Omental fat pad (tissue), 3 donors: ENCODE measurements at regions not wholly inside any gene's neighbourhood (a gene's known extent, or its start where the extent isn't known, plus 50 kb on each side); places are given as distances from the start of the nearest gene placed in this dataset.

Experiments
- ATAC-seq: fragments of 150-250 bp; one replicate; pipeline ENCODE4 v1.9.1; 2016; ENCODE audit warnings: mild to moderate bottlenecking, moderate library complexity; ENCODE audit not compliant: low FRiP score
- DNase-seq: peaks from one replicate; pipeline ENCODE4 v3.0.0-alpha.2; 2019; ENCODE audit warnings: low spot score
- TF ChIP-seq, protein P1 (sequence below), 3 donors: fragments of 450-650 bp; IDR thresholded peaks; one replicate each; pipeline ENCODE4 v1.5.1; 2016 to 2017; ENCODE audit warnings: antibody characterized with exemption in 3 of 3, mild to moderate bottlenecking in 3 of 3, moderate library complexity in 2 of 3

DNA sequence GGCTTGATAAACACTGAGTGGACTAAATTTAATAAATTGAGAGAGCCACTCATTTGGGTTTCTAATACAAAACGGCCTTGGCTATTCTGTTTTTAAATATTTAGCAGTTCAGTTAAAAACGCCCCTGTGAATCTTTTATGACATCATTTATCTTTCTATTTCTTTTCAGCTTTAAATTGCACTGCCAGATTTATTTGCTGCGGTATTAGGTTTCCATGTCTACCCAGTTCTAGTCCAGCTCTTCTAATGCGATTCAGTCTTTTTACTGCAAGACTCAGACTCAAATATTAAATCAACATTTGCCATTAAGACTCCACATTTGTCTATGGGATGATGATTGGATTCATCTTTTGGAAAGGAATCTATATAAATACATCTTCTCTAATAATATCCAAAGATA is 2174.3 kb upstream of the PIK3C3 start:
- DNase-seq (no peak), ATAC-seq (no peak)
- TF ChIP-seq, protein P1, sequence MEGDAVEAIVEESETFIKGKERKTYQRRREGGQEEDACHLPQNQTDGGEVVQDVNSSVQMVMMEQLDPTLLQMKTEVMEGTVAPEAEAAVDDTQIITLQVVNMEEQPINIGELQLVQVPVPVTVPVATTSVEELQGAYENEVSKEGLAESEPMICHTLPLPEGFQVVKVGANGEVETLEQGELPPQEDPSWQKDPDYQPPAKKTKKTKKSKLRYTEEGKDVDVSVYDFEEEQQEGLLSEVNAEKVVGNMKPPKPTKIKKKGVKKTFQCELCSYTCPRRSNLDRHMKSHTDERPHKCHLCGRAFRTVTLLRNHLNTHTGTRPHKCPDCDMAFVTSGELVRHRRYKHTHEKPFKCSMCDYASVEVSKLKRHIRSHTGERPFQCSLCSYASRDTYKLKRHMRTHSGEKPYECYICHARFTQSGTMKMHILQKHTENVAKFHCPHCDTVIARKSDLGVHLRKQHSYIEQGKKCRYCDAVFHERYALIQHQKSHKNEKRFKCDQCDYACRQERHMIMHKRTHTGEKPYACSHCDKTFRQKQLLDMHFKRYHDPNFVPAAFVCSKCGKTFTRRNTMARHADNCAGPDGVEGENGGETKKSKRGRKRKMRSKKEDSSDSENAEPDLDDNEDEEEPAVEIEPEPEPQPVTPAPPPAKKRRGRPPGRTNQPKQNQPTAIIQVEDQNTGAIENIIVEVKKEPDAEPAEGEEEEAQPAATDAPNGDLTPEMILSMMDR (IDR thresholded peaks at IDR 0.05) = no peak

GRCh38 chr18:39779926-39780325 is 2175.1 kb upstream of the PIK3C3 start:
- no peak for ATAC-seq
- DNase-seq = no peak
- TF ChIP-seq, protein P1 (IDR thresholded peaks at IDR 0.05) = no peak

DNA sequence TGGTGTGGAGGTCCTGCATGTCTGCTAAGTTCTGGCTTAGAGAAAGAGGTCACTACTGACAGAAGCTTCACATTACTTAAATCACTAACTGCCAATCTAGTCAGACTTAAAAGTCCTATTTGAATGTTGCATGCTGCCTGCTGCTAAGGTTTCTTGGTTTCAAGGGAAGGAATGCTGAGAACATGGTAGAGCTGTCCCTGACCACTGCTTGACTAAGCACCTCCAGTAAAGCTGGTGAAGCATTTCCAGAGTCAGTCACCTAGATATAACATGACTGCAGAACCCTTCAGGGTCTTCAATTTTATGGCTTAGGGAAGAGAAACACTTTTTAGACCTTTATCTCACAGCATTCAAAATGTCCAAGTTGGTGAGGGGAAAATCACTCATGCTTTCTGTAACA is 2178.3 kb upstream of the PIK3C3 start:
- ATAC-seq = no peak
- TF ChIP-seq, protein P1 (IDR thresholded peaks at IDR 0.05) = no peak
- no peak for DNase-seq

DNA sequence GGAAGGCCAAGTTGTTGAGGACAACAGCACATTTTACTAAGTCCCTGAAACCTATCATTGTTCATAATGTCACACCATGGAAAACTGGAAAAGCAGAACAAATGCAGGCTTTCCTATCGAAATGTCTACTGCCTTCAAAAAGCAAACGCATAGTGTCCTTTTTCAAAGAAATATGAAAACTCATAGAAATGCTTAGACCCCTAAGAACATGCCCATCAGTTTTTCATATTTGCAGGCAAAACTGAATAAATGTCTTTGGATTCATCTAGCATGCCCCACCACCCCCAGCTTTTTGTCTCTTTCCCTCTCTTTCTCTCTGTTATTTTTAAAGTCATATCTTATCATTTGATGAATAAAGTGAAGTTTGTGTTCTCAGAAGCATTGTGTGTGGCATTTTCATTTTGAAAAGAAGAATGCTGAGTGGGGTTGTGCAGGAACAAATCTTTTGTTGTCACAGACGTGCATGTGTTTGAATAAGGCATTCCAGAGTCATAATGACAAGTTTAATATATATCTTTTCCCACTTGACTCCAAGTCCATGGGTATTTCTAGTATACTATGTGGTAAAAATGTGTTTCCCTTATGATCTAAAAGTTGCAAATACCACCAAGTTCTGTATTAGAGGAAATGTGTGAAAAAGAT is 2180.0 kb upstream of the PIK3C3 start:
- no peak for DNase-seq
- no peak for ATAC-seq
- TF ChIP-seq, protein P1 (IDR thresholded peaks at IDR 0.05) = no peak

DNA sequence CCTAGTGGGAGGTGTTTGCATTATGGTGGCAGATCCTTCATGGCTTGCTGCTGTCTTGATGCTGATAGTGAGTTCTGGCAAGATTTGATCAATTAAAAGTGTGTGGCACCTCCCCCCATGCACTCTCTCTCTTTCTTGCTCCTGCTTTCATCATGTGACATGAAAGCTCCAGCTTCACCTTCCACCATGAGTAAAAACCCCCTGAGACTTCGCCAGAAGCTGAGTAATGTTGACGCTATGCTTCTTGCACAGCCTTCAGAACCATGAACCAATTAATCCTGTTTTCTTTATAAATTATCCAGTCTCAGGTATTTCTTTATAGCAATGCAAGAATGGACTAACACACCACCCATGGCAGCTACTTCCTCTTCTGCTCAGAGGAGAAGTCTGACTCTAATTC is 2181.4 kb upstream of the PIK3C3 start:
- DNase-seq = no peak
- TF ChIP-seq, protein P1 (IDR thresholded peaks at IDR 0.05) = no peak
- no peak for ATAC-seq

GRCh38 chr18:39772155-39772919 is 2182.7 kb upstream of the PIK3C3 start:
- DNase-seq (no peak), ATAC-seq (no peak)
- TF ChIP-seq, protein P1 (IDR thresholded peaks at IDR 0.05) = no peak

DNA sequence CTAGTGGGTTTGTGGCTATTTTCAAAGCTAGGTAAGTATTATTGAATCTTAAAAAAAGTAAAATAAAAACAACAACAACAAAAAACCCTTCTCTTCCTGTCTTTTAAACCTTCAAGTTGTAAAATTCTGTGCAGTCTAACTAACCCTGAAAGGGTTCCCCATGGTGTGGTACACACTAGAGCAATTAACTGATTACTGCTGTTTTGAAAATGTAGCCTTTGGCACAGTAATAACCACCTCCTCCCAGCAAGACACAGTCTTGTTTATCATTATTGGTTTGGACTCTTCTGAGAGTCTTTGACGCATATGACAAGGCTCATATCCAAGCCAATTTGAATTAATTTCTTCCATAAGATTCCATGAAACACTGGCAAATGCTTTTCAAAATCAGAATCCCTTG is 2184.6 kb upstream of the PIK3C3 start:
- ATAC-seq (no peak), DNase-seq (no peak)
- TF ChIP-seq, protein P1 (IDR thresholded peaks at IDR 0.05) = no peak
